ENCODE measurements at regions not wholly inside any gene's neighbourhood (a gene's known extent, or its start where the extent isn't known, plus 50 kb on each side); places are given as distances from the start of the nearest gene placed in this dataset.
"Not testable (repeated sequence)": the region's sequence is repeated elsewhere in the genome, so short reads cannot be mapped to it uniquely, and the experiment has no call there.

DNA sequence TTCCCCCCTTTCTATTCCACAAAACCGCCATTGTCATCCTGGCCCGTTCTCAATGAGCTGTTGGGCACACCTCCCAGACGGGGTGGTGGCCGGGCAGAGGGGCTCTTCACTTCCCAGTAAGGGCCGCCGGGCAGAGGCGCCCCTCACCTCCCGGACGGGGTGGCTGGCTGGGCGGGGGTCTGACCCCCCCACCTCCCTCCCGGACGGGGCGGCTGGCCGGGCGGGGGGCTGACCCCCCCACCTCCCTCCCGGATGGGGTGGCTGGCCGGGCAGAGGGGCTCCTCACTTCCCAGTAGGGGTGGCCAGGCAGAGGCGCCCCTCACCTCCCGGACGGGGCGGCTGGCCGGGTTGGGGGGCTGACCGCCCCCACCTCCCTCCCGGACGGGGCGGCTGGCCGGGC lies 363.6 kb upstream of the UMPS start:
- not testable (repeated sequence) for TF ChIP-seq POLR2A (IDR thresholded peaks at IDR 0.05)
- TF ChIP-seq, protein P1, sequence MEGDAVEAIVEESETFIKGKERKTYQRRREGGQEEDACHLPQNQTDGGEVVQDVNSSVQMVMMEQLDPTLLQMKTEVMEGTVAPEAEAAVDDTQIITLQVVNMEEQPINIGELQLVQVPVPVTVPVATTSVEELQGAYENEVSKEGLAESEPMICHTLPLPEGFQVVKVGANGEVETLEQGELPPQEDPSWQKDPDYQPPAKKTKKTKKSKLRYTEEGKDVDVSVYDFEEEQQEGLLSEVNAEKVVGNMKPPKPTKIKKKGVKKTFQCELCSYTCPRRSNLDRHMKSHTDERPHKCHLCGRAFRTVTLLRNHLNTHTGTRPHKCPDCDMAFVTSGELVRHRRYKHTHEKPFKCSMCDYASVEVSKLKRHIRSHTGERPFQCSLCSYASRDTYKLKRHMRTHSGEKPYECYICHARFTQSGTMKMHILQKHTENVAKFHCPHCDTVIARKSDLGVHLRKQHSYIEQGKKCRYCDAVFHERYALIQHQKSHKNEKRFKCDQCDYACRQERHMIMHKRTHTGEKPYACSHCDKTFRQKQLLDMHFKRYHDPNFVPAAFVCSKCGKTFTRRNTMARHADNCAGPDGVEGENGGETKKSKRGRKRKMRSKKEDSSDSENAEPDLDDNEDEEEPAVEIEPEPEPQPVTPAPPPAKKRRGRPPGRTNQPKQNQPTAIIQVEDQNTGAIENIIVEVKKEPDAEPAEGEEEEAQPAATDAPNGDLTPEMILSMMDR (IDR thresholded peaks at IDR 0.05) = not testable (repeated sequence)
